Frontal cortex (tissue), 1 donor: ENCODE measurements at regions not wholly inside any gene's neighbourhood (a gene's known extent, or its start where the extent isn't known, plus 50 kb on each side); places are given as distances from the start of the nearest gene placed in this dataset. TPM values are rescaled to one million over a fixed set of nuclear protein-coding genes. Genes with fewer than 3 reads are reported as not detected.

Experiments
- small RNA-seq: library from RNA; depleted of rRNA; stranded (forward); fragments of <200 nt; gene quantifications from one replicate; pipeline ENCODE3, GENCODE V24; 2014

Small RNA genes lying in the stretch of these regions (small RNA-seq; reads per million reads assigned to genes)
- gene MIR3156-3 = not detected
